Right lobe of liver (tissue), 6 donors: ENCODE measurements at regions not wholly inside any gene's neighbourhood (a gene's known extent, or its start where the extent isn't known, plus 50 kb on each side); places are given as distances from the start of the nearest gene placed in this dataset.

Source experiments
- ATAC-seq, 4 donors: fragments of 200-7000 bp; cut with Tn5 transposase; one replicate each; pipeline ENCODE4 v1.9.1; 2020; ENCODE audit warnings: mild to moderate bottlenecking in 4 of 4, moderate library complexity in 4 of 4
- DNase-seq, 3 donors: peaks; one replicate each; pipeline ENCODE4 v3.0.0-alpha.2; 2020
- H3K27ac ChIP-seq, 3 donors: fragments of 200-600 bp; one replicate each; pipeline ENCODE4 v1.8.0; 2022
- H3K27me3 ChIP-seq, 2 donors: fragments of 200-600 bp; one replicate each; pipeline ENCODE4 v1.8.0; 2022
- H3K36me3 ChIP-seq, 4 donors: fragments of 200-600 bp; sonication (generic) in 1 of 4; one replicate each; pipeline versions ENCODE4 v1.5.1 to v1.8.0; 2017 to 2022; ENCODE audit warnings: control low read depth in 1 of 4
- H3K4me1 ChIP-seq, 4 donors: fragments of 200-600 bp; sonication (generic) in 1 of 4; one replicate each; pipeline versions ENCODE4 v1.5.1 to v1.8.0; 2017 to 2022; ENCODE audit warnings: control low read depth in 1 of 4
- H3K4me3 ChIP-seq, 3 donors: fragments of 200-600 bp; one replicate each; pipeline ENCODE4 v1.8.0; 2022
- H3K9me3 ChIP-seq, 4 donors: fragments of 200-600 bp; sonication (generic) in 1 of 4; one replicate each; pipeline versions ENCODE4 v1.5.1 to v1.8.0; 2017 to 2022; ENCODE audit warnings: control low read depth in 1 of 4
- CTCF ChIP-seq, 4 donors: fragments of 200-600 bp in 3 of 4; fragments of 450-650 bp in 1 of 4; IDR thresholded peaks; one replicate each; pipeline versions ENCODE4 v1.5.1 to v1.8.0; 2016 to 2022; ENCODE audit warnings: antibody characterized with exemption in 4 of 4, mild to moderate bottlenecking in 2 of 4
- POLR2A ChIP-seq: fragments of 450-650 bp; IDR thresholded peaks from one replicate; pipeline ENCODE4 v1.6.1; 2017; ENCODE audit warnings: antibody characterized with exemption, mild to moderate bottlenecking
- WGBS: methylation state at CpG from one replicate; pipeline ENCODE4 v1.1.6; 2018; ENCODE audit warnings: low coverage, low lambda C conversion rate; ENCODE audit not compliant: insufficient coverage; ENCODE audit errors: missing lambda C conversion rate; 5-methylcytosine and 5-hydroxymethylcytosine counted together
- intact Hi-C, 2 donors: fragments of 100-400 bp; cut with DNase I; formaldehyde crosslinking; loops; one replicate each; pipeline versions ENCODE4 v1.11.2 to v1.14.1; 2022
- donor health status: DM: no; HTN: yes; CAD: no.
- donor health status: DM: no; HTN: no; CAD: no.
- donor health status: DM: no; HTN: no; CAD: no.
- donor health status: DM: no; HTN: yes; CAD: no.
- donor health status: DM: no; HTN: yes; CAD: no.

- no peak for TF ChIP-seq POLR2A
- TF ChIP-seq CTCF (IDR thresholded peaks at IDR 0.05) = no peak
- intact Hi-C loops = no loop called here
- Histone ChIP-seq H3K27me3 (no peaks in the 10 kb centered on the region), H3K9me3 (no peaks in the 10 kb centered on the region), H3K27ac (no peak overlapping the region), H3K4me1 (no peaks in the 10 kb centered on the region), H3K4me3 (no peak overlapping the region), H3K36me3 (no peaks in the 10 kb centered on the region)
- no peak for ATAC-seq
- 45% methylated on average over 9 of the region's 23 CpGs for WGBS
- DNase-seq = peak in 1 of 3 donors; percentile 15
These were observed 242.0 kb downstream of the BRD1 start for GRCh38 chr22:49585461-49586243.

- no peak for ATAC-seq
- 61% methylated on average over 4 of the region's 26 CpGs for WGBS
These were observed 243.7 kb downstream of the BRD1 start for GRCh38 chr22:49583886-49584505.

GRCh38 chr22:49583341-49583740 is 244.3 kb downstream of the BRD1 start:
- intact Hi-C loops = no loop called here
- WGBS = 51% methylated on average over 7 of the region's 11 CpGs

More at GRCh38 chr22:49583886-49584505, 243.7 kb downstream of the BRD1 start:
- intact Hi-C loops = no loop called here
- no peak for TF ChIP-seq POLR2A
- no peak for TF ChIP-seq CTCF (IDR thresholded peaks at IDR 0.05)
- no peak for DNase-seq
- Histone ChIP-seq H3K36me3 (no peaks in the 10 kb centered on the region), H3K9me3 (peaks cover 0 to 4% (median 0%) of the 10 kb centered on the region in 4 donors), H3K4me3 (no peak overlapping the region), H3K27me3 (no peaks in the 10 kb centered on the region), H3K27ac (no peak overlapping the region), H3K4me1 (no peaks in the 10 kb centered on the region)

GRCh38 chr22:49582678-49583077 is 245.0 kb downstream of the BRD1 start:
- ATAC-seq (no peak), DNase-seq (no peak)
- Histone ChIP-seq H3K36me3 (no peaks in the 10 kb centered on the region), H3K4me3 (no peak overlapping the region), H3K9me3 (peaks cover 0 to 4% (median 0%) of the 10 kb centered on the region in 4 donors), H3K27me3 (no peaks in the 10 kb centered on the region), H3K27ac (no peak overlapping the region), H3K4me1 (no peaks in the 10 kb centered on the region)
- 71% methylated on average over 3 of the region's 11 CpGs for WGBS
- TF ChIP-seq POLR2A = no peak
- no peak for TF ChIP-seq CTCF (IDR thresholded peaks at IDR 0.05)
- intact Hi-C loops = no loop called here

More at GRCh38 chr22:49583341-49583740, 244.3 kb downstream of the BRD1 start:
- DNase-seq (no peak), ATAC-seq (no peak)
- no peaks in the 10 kb centered on the region for H3K36me3 ChIP-seq
- H3K4me1 ChIP-seq = no peaks in the 10 kb centered on the region
- H3K9me3 ChIP-seq = peaks cover 0 to 4% (median 0%) of the 10 kb centered on the region in 4 donors
- H3K4me3 ChIP-seq = no peak overlapping the region
- no peak for TF ChIP-seq CTCF (IDR thresholded peaks at IDR 0.05)
- TF ChIP-seq POLR2A = no peak
- H3K27ac ChIP-seq = no peak overlapping the region
- H3K27me3 ChIP-seq = no peaks in the 10 kb centered on the region
